Omental fat pad (tissue), 3 donors: ENCODE measurements at regions not wholly inside any gene's neighbourhood (a gene's known extent, or its start where the extent isn't known, plus 50 kb on each side); places are given as distances from the start of the nearest gene placed in this dataset.

ENCODE experiments used
- ATAC-seq: fragments of 150-250 bp; one replicate; pipeline ENCODE4 v1.9.1; 2016; ENCODE audit warnings: mild to moderate bottlenecking, moderate library complexity; ENCODE audit not compliant: low FRiP score
- DNase-seq: peaks from one replicate; pipeline ENCODE4 v3.0.0-alpha.2; 2019; ENCODE audit warnings: low spot score
- TF ChIP-seq, protein P1 (sequence below), 3 donors: fragments of 450-650 bp; IDR thresholded peaks; one replicate each; pipeline ENCODE4 v1.5.1; 2016 to 2017; ENCODE audit warnings: antibody characterized with exemption in 3 of 3, mild to moderate bottlenecking in 3 of 3, moderate library complexity in 2 of 3

- TF ChIP-seq, protein P1, sequence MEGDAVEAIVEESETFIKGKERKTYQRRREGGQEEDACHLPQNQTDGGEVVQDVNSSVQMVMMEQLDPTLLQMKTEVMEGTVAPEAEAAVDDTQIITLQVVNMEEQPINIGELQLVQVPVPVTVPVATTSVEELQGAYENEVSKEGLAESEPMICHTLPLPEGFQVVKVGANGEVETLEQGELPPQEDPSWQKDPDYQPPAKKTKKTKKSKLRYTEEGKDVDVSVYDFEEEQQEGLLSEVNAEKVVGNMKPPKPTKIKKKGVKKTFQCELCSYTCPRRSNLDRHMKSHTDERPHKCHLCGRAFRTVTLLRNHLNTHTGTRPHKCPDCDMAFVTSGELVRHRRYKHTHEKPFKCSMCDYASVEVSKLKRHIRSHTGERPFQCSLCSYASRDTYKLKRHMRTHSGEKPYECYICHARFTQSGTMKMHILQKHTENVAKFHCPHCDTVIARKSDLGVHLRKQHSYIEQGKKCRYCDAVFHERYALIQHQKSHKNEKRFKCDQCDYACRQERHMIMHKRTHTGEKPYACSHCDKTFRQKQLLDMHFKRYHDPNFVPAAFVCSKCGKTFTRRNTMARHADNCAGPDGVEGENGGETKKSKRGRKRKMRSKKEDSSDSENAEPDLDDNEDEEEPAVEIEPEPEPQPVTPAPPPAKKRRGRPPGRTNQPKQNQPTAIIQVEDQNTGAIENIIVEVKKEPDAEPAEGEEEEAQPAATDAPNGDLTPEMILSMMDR (IDR thresholded peaks at IDR 0.05), result no peak
- ATAC-seq, result no peak
- DNase-seq, result no peak
These were observed 312.2 kb downstream of the EN1 start for GRCh38 chr2:118535171-118535817.

- DNase-seq (no peak), ATAC-seq (no peak)
- TF ChIP-seq, protein P1 (IDR thresholded peaks at IDR 0.05), result no peak
These were observed 316.5 kb downstream of the EN1 start for GRCh38 chr2:118530976-118531375.

GRCh38 chr2:118529908-118530599 lies 317.4 kb downstream of the EN1 start:
- DNase-seq (no peak), ATAC-seq (no peak)
- TF ChIP-seq, protein P1 (IDR thresholded peaks at IDR 0.05), result no peak

DNA sequence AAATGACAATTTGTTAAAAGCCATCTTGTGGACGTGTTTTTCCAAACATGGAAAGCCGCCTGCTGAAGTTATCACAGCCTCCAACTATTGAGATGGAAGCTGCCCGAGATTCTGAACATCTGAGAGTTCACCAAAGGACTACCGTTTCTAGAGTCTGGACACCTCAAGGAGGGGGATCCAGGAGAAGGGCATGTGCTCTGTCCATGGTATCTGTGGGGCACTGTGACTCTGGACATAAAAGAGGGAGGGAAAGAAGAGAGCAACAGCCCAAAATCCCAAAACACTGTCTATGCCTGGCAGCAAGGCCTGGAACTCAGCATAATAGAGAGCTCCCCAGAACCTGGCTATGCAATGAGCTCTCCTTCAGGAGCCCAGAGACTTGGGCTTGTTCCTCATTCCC lies 319.9 kb downstream of the EN1 start:
- DNase-seq, result no peak
- ATAC-seq, result no peak
- TF ChIP-seq, protein P1 (IDR thresholded peaks at IDR 0.05), result no peak

DNA sequence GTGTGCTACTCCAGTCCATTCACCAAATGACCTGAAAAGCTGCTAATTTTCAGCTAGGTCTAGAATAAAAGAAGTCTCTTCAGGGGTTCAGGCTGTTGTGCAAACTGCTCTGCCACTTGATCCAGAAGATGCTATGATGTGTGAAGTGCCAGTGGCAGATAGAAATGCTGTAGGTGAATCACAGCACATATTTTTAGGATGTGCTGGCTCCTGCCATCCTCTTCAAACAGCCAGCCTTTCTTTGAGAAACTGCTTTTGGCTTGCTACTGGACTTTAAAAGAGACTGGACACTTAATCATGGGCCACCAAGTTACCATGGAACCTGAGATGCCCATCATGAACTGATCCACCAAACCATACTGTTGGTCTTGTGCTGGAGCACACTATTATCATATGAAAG lies 322.1 kb downstream of the EN1 start:
- DNase-seq, result no peak
- no peak for ATAC-seq

GRCh38 chr2:118524911-118525310 lies 322.5 kb downstream of the EN1 start:
- DNase-seq, result no peak
- TF ChIP-seq, protein P1 (IDR thresholded peaks at IDR 0.05), result no peak
- ATAC-seq, result no peak

More for the DNA sequence above, 322.1 kb downstream of the EN1 start:
- TF ChIP-seq, protein P1 (IDR thresholded peaks at IDR 0.05), result no peak

GRCh38 chr2:118523761-118524160 lies 323.7 kb downstream of the EN1 start:
- TF ChIP-seq, protein P1 (IDR thresholded peaks at IDR 0.05), result no peak
- DNase-seq (no peak), ATAC-seq (no peak)
